PC-3 (cell line): ENCODE measurements at regions not wholly inside any gene's neighbourhood (a gene's known extent, or its start where the extent isn't known, plus 50 kb on each side); places are given as distances from the start of the nearest gene placed in this dataset.

Source experiments
- ATAC-seq: fragments of 200-7000 bp; cut with Tn5 transposase; 2 replicates; pipeline ENCODE4 v1.9.1; 2020; ENCODE audit warnings: mild to moderate bottlenecking, moderate library complexity
- BruUV-seq: library from RNA; stranded (reverse); fragments of 400-500 nt; replicated peaks from 2 replicates; lab custom pipeline; 2021; lab: Mats Ljungman, UMichigan
- CTCF ChIA-PET: fragments of 300-600 bp; sonication (Branson Sonifier 250); formaldehyde crosslinking; loops from one replicate; lab custom pipeline; 2022; ENCODE audit warnings: antibody characterized with exemption; lab: Charles Lee
- POLR2A ChIA-PET: fragments of 300-600 bp; sonication (Branson Sonifier 250); formaldehyde crosslinking; loops from one replicate; lab custom pipeline; 2022; ENCODE audit warnings: antibody characterized with exemption; ENCODE audit not compliant: unreplicated experiment; lab: Charles Lee
- DNase-seq: peaks from one replicate; pipeline ENCODE4 v3.0.0-alpha.2; 2015
- H2AFZ ChIP-seq: fragments of 300-600 bp; sonication (generic); 2 replicates; pipeline ENCODE4 v1.6.0; 2016; ENCODE audit warnings: antibody characterized with exemption, low read length
- H3F3A ChIP-seq: fragments of 300-600 bp; sonication (generic); one replicate; pipeline ENCODE4 v1.6.0; 2017; ENCODE audit warnings: antibody characterized with exemption, low read length, control low read depth, mild to moderate bottlenecking; ENCODE audit not compliant: unreplicated experiment
- H3K27ac ChIP-seq: fragments of 300-600 bp; sonication (generic); 2 replicates; pipeline ENCODE4 v1.5.1; 2016; ENCODE audit warnings: mild to moderate bottlenecking, low read length
- H3K27me3 ChIP-seq: fragments of 300-600 bp; sonication (generic); 2 replicates; pipeline ENCODE4 v1.6.1; 2016; ENCODE audit warnings: low read length, mixed read lengths
- H3K36me3 ChIP-seq: fragments of 300-600 bp; sonication (generic); 2 replicates; pipeline ENCODE4 v1.6.1; 2016; ENCODE audit warnings: low read depth, mixed run types, low read length, mixed read lengths
- H3K4me1 ChIP-seq: fragments of 300-600 bp; sonication (generic); 2 replicates; pipeline ENCODE4 v1.5.1; 2016; ENCODE audit warnings: low read length; ENCODE audit not compliant: insufficient read depth
- H3K4me2 ChIP-seq: fragments of 300-600 bp; sonication (generic); 2 replicates; pipeline ENCODE4 v1.6.0; 2016; ENCODE audit warnings: low read length
- H3K4me3 ChIP-seq: fragments of 300-600 bp; sonication (generic); 2 replicates; pipeline ENCODE4 v1.5.1; 2016; ENCODE audit warnings: mild to moderate bottlenecking, low read length, mixed read lengths
- H3K79me2 ChIP-seq: fragments of 300-600 bp; sonication (generic); 2 replicates; pipeline ENCODE4 v1.6.1; 2017; ENCODE audit warnings: low read length, mixed read lengths
- H3K9ac ChIP-seq: fragments of 300-600 bp; sonication (generic); 2 replicates; pipeline ENCODE4 v1.6.0; 2016; ENCODE audit warnings: mild to moderate bottlenecking, low read length
- H3K9me2 ChIP-seq: fragments of 300-600 bp; sonication (generic); replicated peaks from 2 replicates; pipeline ENCODE4 v1.6.1; 2016; ENCODE audit warnings: mixed run types, low read length, mixed read lengths
- H3K9me3 ChIP-seq: fragments of 300-600 bp; sonication (generic); 2 replicates; pipeline ENCODE4 v1.6.1; 2016; ENCODE audit warnings: low read length, mixed read lengths
- H4K20me1 ChIP-seq: fragments of 300-600 bp; sonication (generic); 2 replicates; pipeline ENCODE4 v1.6.1; 2016; ENCODE audit warnings: low read length, mixed read lengths
- CTCF ChIP-seq: fragments of 300-600 bp; sonication (generic); conservative IDR thresholded peaks from 2 replicates; pipeline ENCODE4 v1.5.1; 2017; ENCODE audit warnings: antibody characterized with exemption, low read depth, mild to moderate bottlenecking, low read length
- EZH2 ChIP-seq: fragments of 300-600 bp; sonication (generic); IDR thresholded peaks from one replicate; pipeline ENCODE4 v1.6.1; 2017; ENCODE audit warnings: antibody characterized with exemption, mild to moderate bottlenecking, low read length; ENCODE audit not compliant: unreplicated experiment
- EZH2phosphoT487 ChIP-seq: fragments of 300-600 bp; sonication (generic); IDR thresholded peaks from 2 replicates; pipeline ENCODE4 v1.6.1; 2018; ENCODE audit warnings: mild to moderate bottlenecking, antibody characterized with exemption, low read length, borderline replicate concordance
- intact Hi-C: fragments of 100-400 bp; cut with micrococcal nuclease; formaldehyde crosslinking; loops from 2 replicates; pipeline ENCODE4 v1.9.0; 2023

- Histone ChIP-seq H3K36me3 (no peaks in the 10 kb centered on the region), H3K27me3 (peaks cover 80% of the 10 kb centered on the region), H3K9me3 (no peaks in the 10 kb centered on the region), H3K79me2 (no peaks in the 10 kb centered on the region), H3K9ac (no peak overlapping the region), H3K9me2 (no peaks in the 10 kb centered on the region), H3K4me3 (no peak overlapping the region), H2AFZ (no peak overlapping the region), H3K27ac (no peak overlapping the region), H3F3A (no peaks in the 10 kb centered on the region), H3K4me2 (no peak overlapping the region), H4K20me1 (no peaks in the 10 kb centered on the region), H3K4me1 (no peaks in the 10 kb centered on the region)
- ChIA-PET POLR2A (no interaction called here), CTCF (no interaction called here)
- intact Hi-C loops: no loop called here
- TF ChIP-seq EZH2: no peak
- TF ChIP-seq CTCF: no peak
- no peak for TF ChIP-seq EZH2phosphoT487
- ATAC-seq (no peak), DNase-seq (no peak)
- no TSS peak for BruUV-seq
Measured at GRCh38 chr18:78676622-78677482, 302.8 kb upstream of the SALL3 start.

- peaks cover 83% of the 10 kb centered on the region for H3K27me3 ChIP-seq
- BruUV-seq: no TSS peak
- no peaks in the 10 kb centered on the region for H3K36me3 ChIP-seq
- no peak overlapping the region for H3K4me2 ChIP-seq
- ATAC-seq (no peak), DNase-seq (no peak)
- ChIA-PET CTCF (no interaction called here), POLR2A (no interaction called here)
- H3K79me2 ChIP-seq: no peaks in the 10 kb centered on the region
- H3K4me3 ChIP-seq: no peak overlapping the region
- no peaks in the 10 kb centered on the region for H3F3A ChIP-seq
- H3K4me1 ChIP-seq: no peaks in the 10 kb centered on the region
- TF ChIP-seq EZH2: no peak
- TF ChIP-seq CTCF: no peak
- TF ChIP-seq EZH2phosphoT487: no peak
- H3K9ac ChIP-seq: no peak overlapping the region
- H4K20me1 ChIP-seq: no peaks in the 10 kb centered on the region
- H3K27ac ChIP-seq: no peak overlapping the region
- no peak overlapping the region for H2AFZ ChIP-seq
- intact Hi-C loops: no loop called here
- H3K9me3 ChIP-seq: no peaks in the 10 kb centered on the region
- no peaks in the 10 kb centered on the region for H3K9me2 ChIP-seq
Measured at GRCh38 chr18:78677483-78678317, 301.9 kb upstream of the SALL3 start.
